Endometrial microvascular endothelial cells (primary cell): ENCODE measurements at regions not wholly inside any gene's neighbourhood (a gene's known extent, or its start where the extent isn't known, plus 50 kb on each side); places are given as distances from the start of the nearest gene placed in this dataset.

Experiments
- in situ Hi-C: cut with HindIII; loops from 2 replicates; pipeline ENCODE4 v1.10.0; 2017; ENCODE audit warnings: low sequenced_read_pairs, low pct_unique_long_range_greater_than_20kb; ENCODE audit errors: inconsistent ontology term

DNA sequence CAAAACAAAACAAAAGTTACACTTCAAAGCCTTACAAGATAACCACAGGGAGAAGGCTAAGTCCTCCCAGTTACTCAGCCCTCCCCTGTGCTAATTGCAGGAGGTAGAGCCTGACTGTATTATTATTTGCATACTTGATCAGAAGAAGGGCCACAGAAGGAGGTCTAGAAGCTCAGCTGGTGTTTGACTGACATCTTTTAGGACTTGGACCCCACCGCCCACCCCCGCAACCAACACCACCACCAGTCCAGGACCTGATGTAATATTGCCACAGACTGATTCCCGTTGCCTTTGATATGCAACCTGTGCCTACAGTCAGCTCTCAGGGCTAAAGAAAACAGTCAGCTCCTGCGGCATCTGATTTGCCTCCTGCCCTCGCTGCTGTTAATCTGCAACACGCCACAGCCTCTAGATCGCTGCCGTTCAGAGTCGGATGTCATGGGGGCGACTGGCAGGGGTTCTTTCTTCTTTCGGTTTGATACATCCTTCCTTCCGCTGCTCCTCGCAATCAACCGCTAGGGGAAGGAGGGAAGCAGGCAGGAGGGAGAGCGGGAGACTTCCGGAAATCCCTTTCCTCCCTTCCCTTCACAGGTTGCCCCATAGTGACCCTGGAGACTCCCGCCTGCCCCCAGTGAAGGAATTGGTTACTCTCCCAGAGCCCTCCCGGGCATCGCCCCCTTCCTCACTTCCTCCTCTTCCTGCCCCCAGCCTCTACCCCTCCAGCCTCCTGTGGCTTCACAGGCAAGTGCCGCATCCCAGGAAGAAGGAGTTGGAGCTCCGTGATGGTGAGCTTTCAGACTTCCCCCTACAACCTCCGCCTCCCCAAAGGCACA, 90.5 kb upstream of the SOX9 start:
- in situ Hi-C loops: no loop called here

DNA sequence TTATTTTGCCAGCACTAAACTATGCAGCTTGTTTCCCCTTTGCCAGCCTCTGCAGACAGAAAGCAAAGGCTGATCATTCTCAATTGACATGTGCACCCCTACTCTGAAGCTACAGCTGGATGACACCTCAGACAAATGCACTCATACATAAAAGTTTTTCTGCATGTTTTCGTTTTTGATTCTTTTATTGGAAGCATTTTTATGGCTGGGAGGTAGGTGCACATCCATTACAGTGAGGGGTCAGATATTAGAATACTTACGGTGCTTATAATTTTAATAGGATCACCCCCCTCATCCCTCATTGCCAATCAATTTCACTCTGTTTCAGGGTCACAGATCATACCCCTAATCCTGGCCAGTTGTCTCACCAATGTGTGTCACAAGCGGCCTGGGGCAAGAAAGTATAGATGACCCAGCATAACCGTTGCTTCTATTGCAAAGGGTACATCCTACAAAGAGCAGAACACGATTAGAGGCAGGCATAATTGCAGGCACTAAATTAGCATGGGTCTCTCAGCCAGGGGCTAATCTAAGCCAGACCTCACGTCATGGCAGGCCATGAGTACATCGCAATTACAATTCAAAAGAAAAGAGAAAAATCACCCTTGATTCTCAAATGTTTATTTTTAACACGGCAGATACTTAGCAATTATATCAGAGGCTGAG, 89.5 kb upstream of the SOX9 start:
- in situ Hi-C loops: no loop called here

DNA sequence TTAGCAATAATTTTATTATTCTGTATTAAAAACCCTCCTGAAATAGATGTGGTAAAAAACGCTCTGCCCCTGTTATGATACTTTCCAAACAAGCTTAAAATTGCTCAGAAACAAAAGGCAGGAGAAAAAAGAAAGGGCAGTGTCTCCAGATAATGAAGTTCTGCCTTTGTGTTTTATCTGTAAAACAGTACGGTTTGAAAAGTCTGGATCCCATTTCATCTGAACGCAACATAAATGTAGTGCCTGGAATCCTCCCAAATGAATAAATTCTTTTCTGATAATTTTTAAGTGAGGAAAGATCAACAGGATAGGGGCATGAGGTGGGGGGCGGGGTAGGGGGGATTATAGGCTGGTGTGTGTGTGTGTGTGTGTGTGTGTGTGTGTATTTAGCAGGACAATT, 87.5 kb upstream of the SOX9 start:
- in situ Hi-C loops: no loop called here

DNA sequence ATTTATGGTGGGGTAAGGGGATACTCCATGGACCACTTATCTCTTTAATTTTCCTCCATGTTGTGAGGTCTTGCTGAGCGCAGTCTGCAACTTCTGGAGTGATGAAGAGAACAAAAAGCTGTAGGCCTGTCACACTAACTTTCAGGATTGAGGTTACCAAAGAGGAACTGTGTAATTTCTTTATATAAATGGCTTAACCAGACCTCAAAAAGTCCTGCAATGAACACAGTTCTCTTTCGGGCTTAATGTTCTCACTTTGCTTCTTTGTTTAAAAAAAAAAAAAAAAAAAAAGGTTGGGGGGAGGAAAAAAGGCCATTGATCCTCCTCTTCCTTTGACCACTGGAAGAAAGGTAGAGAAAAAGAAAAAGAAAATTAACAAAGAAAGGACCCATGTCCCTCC, 86.8 kb upstream of the SOX9 start:
- in situ Hi-C loops: no loop called here

DNA sequence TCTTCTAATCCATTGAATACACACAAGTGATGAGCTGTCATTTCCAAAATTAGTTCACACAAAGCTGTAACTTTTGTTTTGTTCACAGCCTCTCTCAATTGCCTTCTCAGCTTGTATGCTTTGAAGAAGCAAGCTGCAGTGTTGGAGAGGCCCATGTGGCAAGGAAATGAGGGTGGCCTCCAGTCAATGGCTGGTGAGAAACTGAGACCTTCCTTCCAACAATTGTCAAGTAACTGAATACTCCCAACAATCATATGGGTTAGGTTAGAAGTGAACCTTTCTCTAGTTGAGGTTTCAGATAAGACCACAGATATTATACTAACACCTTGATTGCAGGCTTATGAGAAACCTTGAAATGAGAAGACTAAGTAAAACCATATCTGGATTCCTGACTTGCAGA, 82.4 kb upstream of the SOX9 start:
- in situ Hi-C loops: no loop called here

DNA sequence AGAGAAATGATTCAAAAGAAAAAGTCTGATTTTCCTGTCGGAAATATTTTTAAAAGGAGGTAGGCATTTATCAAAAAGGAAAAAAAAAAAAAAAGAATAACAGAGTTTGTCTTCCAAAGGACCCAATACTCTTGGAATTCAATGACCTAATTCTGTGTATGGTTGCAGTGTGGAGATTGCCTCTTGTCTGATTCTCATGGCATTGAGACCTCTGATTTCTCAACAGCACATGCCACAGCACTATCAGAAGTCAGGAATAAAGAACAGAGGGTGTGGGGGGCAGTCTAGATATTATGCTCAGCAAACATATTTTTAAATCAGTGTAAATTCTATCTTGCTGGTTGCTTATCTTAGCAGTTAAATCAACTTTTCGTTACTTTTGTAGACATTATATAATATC, 81.3 kb upstream of the SOX9 start:
- in situ Hi-C loops: no loop called here

DNA sequence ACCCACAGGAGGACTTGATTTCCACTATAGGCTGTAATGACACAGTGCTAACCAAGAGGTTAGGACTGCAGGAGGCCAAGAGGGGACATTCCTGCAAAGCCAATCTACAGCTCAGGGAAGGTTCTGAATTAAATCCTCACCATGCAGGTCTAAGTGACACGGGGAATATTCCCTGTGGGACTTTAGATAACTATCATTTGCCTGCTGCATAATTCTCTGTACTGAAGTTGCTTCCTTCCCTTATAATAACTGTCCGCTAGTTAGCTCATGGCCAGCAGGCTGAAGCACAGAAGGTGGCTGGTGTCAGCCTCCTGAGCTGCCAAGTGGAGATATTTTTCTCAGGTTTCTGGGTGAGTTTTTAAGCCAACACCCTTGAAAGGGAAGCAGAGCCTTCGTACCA, 74.6 kb upstream of the SOX9 start:
- in situ Hi-C loops: no loop called here

DNA sequence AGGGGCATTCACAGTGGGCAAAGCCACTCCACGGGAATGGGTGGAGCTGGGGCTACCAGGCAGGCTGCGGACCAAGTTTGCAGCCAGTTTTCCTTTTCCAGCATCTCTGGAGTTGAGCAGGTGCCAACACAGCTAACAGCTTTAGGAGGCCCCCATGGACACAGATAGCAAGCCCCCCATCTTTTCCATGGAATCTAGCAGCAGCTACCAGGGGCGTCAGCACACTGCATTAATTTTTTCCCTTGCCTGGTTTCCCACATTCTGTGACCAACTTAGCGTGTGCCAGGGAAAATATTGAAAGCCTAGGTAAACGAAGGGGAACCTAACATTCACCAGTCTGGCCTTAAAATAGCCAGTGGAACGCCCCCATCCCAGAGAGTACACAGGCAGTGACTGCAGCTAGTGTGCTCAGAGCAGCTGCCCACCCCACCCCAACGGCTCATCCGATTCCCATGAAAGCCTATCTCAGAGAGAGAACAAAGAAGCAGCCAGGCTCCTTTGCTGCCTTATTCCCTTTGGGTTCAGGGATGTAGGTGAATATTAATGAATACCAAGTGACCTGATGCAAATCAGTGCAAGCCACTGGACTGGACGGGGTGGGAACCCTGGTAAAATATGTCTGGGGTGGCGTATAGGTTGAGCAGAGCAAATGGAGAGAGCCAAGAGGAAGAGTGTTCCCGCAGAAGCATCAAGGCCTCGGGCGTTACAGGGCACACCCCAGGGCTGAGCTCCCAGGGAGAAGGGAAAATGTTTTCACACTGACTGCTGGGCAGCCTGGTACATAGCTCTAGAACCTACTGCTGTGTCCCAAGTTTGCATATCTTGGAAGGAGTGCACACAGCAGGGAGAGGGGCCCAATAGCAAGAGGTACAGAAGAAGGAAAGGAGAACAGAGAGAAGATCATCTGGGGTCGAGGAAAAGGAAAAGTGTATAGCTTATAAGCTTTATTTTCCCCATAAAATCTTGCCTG, 73.9 kb upstream of the SOX9 start:
- in situ Hi-C loops: no loop called here

DNA sequence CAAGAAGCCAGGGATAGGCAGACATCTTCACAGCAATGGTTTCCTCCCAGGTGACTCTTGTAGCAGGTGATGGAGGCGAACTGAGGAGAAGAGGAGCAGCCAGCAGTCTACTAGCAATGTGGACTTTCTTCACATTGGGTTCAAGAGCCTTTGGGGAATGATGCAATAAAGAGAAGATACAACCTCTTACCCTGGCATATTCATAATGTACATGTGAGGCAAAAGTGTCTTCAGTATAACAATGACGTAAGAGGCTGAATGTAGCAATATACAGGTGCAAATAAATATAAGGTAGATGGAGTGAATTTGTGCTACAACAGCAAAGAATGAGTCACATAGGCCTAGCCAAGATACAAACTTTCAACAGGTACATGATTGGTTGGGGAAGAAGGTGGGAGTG, 70.9 kb upstream of the SOX9 start:
- in situ Hi-C loops: no loop called here

DNA sequence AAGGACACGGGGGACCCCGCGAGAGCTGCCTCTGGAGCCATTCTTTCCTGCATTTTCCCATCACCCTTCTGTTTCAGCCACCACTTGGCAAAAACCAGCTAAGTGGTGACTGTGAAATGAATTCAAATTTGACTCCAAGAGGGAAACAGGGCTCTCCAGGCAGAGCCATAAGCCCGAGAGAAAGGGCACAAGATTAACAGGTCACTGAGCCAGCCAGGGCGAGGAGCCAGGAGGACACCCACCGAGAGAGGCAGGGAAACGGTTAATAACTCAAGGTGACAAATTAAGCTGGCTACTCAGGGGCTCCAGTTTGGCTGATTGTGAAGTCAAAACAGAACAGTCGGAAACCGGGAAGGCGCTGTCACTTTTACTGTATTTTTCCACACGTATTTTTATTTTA, 67.8 kb upstream of the SOX9 start:
- in situ Hi-C loops: no loop called here

DNA sequence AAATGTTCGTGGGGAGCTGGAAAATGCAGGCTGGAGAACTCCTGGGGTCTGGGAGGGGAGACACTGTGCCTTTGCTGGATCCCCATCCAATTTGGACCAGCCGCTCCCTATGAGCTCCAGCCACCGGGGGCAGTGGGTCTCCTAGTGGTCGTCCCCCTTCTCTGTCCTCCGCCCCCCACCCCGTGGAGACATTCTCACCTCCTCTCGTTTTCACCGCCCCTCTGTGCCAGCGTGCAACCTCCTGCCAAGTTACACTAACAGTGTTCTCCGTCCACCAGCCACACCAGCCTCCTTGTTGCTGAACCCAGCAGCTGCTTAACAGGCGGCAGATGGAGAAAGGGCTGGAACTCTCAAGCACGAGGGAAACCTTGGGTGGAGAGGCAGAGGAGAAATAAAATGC, 67.4 kb upstream of the SOX9 start:
- in situ Hi-C loops: no loop called here

DNA sequence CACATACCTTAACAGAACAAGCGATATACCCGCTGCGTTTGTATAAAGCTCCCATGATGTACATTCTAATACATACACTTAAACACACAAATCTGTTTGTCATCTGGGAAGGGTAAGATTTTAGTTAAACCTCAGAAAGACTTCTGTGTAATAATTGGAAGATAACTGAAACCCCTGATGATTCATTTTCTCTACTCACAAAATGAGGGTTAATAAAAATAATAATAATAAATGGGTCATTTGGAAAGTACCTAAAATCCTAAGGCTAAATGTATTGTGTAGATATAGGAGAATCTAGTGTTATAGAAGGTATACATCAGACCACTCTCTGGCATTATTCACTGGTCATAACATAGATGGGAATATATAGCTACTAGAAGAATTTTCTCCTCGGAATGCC, 64.7 kb upstream of the SOX9 start:
- in situ Hi-C loops: no loop called here

DNA sequence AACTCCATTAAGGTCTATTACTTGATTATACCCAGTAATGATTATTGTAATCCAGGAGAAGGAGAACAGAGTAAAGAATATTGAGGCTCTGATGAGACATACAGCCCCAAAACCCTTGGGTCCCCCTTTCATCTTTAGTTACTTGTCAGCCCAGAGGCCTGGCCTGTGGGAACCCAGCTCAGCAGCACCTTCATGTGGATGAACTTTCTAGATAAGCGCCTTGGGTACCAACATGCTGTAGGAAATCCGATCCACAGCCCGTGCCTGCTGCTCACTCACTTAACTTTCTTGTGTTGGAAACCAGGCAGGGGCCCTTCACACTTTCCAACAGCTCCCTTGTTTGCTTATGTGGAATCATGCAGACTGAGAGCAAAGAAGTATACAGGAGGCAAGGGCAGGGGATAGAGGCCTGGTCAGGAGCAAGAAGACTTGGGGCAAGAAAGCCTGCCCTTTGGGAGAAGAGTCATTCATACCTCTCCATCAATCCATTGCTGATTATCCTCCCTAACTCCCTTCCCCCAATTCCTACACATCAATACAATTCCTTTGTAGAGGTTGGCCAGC, 64.0 kb upstream of the SOX9 start:
- in situ Hi-C loops: no loop called here

DNA sequence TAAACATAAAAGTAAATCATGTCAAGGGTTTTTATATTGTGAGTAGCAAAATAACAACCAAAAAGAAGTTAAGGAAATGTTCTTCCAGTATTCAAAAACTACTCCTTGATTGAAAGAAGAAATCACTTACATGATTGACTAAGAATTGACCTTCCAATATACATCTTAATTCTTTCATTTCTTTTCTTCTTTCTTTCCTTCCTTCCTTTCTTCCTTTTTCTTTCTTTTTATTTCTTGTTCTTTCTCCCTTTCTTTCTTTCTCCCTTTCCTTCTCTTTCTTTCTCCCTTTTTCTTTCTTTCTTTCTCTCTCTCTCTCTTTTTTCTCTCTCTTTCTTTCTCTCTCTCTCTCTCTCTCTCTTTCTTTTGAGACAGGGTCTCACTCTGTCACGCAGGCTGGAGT, 60.7 kb upstream of the SOX9 start:
- in situ Hi-C loops: no loop called here

DNA sequence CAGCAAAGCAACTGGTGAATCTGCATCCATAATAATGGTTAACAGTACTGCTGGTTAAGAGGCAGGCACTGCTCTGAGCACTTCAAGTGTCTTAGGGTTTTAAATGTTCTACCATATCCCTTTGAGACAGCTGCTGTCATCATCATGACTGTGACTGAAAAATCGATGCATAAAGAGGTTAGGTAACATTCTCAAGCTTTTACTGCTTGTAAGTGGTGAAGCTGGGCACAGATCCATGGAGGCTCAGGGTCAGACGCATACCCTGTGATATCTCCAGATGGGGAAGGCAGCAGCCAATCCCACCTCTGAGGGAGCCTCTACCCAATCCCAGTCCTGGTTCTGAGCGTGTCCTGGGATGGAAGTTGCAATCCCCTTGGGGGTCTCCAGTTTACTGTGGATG, 57.6 kb upstream of the SOX9 start:
- in situ Hi-C loops: no loop called here

DNA sequence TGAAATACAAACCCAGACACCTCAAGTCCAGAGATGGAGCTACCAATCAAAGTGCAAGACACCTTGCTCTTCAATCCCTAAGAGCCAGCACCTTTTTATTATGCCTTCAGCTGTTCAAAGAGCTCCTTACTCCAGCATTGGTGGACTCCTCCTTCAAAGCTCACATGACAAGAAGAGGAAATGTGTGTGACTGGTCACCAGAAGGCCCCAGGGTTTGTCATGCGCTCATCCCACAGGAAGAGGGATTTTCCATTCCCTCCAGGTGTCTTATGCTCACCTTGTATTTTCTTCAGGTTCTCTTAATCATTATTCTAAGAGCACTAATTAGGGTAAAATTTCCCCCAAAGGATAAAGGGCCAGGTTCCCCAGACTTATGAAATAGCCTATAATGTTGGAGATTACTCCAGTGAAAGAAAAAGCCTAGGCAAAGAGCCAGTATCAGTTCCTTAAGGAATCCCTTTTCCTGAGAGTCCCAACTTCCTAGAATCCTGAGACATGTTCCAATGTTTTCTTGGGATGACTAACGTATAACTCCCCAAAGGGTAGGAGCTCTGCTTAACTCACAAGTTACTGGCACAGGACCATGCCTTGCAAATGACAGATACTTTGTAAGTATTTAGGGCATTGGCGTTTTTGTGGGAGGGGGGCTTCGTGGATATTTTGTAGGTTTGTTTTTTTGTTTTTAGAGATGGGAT, 56.9 kb upstream of the SOX9 start:
- in situ Hi-C loops: no loop called here

DNA sequence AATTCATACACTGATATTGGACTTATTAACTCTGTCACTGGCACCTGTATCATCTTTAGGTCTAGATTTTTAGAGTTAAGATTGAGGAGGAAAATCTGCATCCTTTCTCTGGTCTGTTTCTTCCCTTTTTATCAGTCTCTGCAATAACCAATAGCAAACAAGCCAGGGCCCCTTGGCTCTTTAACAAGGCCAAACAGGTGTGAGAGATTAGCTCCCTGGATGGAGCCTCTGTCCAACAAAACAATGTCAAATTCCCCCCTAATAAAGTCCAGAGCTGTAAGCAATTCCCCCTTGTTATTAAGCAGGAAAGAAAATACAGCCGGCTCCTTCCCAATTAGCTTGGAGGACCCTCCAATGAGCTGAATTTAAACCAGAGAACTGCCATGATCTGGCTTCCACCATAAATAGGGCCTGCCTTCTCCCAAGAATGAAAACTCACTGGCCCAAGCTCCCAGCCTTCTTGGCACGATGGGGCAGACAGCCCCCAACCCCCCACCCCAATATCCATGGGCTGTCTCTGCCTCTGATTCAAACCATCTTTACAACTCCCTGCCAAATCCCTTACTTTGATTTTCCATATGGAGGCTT, 56.1 kb upstream of the SOX9 start:
- in situ Hi-C loops: no loop called here

DNA sequence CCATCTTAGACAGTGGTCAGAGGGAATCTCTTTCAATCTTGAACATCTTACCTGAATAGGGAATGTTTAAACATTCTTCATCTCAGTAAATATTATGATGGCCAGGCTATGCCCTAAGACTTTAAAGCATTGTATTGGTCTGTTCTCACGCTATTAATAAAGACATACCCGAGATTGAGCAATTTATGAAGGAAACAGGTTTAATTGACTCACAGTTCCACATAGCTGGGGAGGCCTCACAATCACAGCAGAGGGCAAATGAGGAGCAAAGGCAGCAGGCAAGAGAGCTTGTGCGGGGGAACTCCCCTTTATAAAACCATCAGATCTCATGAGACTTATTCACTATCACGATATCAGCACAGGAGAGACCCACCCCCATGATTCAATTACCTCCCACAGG, 55.3 kb upstream of the SOX9 start:
- in situ Hi-C loops: no loop called here
